OCI-LY7 (cell line): ENCODE measurements at regions not wholly inside any gene's neighbourhood (a gene's known extent, or its start where the extent isn't known, plus 50 kb on each side); places are given as distances from the start of the nearest gene placed in this dataset.

ENCODE experiments used
- CTCF ChIP-seq: fragments of 200-600 bp; sonication (generic); conservative IDR thresholded peaks from 2 replicates; pipeline ENCODE4 v1.5.1; 2014; ENCODE audit warnings: mild to moderate bottlenecking, antibody characterized with exemption, low read length, moderate library complexity, mixed read lengths
- EZH2phosphoT487 ChIP-seq: fragments of 200-600 bp; sonication (generic); IDR thresholded peaks from 2 replicates; pipeline ENCODE4 v1.6.1; 2018; ENCODE audit warnings: low read depth, borderline replicate concordance, mild to moderate bottlenecking, mixed run types, antibody characterized with exemption, low read length, moderate library complexity, mixed read lengths

- no peak for TF ChIP-seq CTCF
- TF ChIP-seq EZH2phosphoT487, result no peak
These were observed 108.9 kb upstream of the GLS start for GRCh38 chr2:190771726-190772125.
